NCI-H2171 treated with DMSO at 0.1 percent for 48 hours (cell line): ENCODE measurements at regions not wholly inside any gene's neighbourhood (a gene's known extent, or its start where the extent isn't known, plus 50 kb on each side); places are given as distances from the start of the nearest gene placed in this dataset.
A peak's percentile ranks its signal among the peaks of the same experiment; 100 is the strongest.
"Not testable (repeated sequence)": the region's sequence is repeated elsewhere in the genome, so short reads cannot be mapped to it uniquely, and the experiment has no call there.

Source experiments
- DNase-seq: peaks from one replicate; lab custom pipeline; 2025; lab: John Stamatoyannopoulos, UW

DNA sequence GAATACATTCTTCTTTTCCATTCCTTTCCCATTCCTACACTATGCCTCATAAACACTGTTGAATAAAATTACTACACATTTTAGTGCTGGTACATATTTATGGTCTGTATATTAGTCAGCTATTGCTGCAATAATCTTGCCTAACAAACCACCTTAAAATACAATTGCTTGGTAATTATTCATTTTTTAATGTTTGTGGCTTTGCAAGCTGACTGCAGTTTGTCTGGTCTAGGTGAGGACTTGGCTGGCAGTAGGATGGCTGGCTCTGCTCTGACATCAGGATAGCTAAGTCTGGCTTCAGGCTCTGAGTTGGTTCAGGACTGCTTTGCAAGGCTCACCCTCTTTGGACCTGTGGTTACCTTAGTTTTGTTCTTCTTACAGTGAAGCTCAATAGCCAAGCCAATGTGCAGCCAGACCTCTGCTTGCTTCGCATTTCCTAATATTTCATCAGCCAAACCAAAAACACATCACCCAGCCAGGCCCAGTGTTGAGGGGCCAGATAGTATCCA lies 913.4 kb upstream of the RAG2 start:
- no peak for DNase-seq

DNA sequence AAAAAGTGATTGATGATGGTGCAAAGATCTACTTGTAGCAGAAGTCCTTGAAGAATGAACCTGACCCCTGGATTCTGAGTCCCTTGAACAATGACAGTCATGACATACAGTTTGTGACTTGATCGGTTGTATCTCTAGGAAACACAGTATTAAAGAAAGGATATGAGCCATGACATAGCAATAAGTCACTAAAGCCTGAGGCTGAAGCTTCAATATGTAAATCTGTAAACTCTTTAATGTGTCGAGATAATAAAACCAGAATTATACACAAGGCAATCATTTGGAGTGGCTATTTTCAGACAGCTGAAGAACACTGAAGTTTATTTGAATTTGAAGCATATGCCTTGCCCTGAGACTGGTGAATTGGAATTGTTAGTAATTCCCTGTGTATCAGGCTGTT lies 911.5 kb upstream of the RAG2 start:
- DNase-seq, result no peak

DNA sequence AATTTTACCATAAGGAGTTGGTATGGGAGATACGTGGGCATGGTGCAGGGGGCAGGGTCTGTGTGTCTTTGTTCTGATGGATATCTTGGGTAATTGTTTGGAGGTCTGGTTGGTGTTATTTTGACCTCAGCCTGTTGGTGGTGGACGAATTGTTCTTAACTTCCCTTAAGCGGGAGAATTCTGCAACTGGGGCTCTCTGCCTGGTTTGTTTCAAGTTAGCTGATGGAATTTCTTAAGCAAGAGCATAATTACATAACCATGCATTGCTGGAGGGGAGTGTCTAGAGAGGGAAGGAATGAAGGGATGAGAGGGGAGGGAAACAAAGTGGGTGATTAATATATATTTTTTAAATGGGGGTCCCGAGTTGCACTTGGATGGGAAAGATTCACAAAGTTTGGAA lies 908.5 kb upstream of the RAG2 start:
- no peak for DNase-seq

DNA sequence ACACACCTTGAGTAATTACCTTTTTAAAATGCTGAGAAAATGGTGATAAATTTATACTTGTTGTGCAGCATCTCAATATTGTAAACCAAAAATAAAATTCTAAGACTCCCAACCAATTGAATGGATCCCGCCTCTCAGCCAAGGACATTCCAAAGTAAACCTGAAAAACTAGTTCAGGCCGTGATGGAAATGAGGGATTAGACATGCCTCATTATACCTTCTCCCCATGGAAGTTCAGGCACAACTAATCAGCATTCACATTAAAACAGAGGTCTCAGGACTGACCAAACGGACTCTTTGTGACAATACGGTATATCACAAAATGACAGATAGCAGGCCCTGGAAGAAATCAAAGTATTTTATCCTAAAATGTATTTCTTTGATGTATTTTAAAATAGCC lies 907.4 kb upstream of the RAG2 start:
- DNase-seq, result no peak

DNA sequence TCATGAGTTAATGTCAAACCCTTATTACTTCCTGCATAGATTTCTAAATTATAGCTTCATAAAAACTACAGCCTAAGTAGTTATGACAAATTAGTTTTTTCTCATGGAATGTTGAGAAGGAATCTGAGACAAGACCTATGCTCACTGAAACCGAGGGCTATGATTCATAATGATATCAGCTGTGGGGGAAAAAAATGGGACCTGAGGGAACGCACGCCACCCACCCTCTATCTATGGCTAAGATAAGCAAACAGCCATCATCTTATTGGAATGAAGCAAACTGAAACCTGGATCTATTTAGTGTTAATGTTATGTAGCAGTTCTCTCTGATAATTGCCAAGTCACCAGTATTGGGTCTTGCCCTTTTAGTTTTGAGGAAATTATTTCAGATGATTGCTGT lies 906.9 kb upstream of the RAG2 start:
- no peak for DNase-seq

DNA sequence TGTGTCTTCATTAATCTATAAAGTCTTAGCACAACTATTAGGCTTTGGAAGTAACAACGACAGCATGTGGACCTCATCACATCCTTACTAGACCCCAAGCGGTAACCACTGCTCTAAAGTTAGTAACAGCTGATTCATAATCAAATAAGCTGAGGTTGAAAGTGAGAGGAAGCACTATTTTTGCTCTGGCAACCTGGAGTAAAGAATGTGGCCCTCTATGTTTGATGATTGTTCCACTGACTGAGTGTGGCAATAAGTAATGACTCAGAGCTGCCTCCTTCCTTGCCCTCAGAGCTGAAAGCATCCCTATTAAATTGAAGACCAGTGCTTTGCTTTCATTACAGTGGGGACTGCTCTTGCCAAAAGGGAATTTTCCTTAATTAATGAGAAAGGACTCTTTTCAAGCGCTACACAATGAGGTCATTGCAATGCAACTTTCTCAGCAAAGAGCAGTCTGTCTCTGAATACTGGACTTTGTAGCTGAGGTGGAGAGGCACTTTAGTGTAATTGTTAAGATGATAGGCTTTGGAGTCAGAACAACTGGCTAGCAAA lies 906.1 kb upstream of the RAG2 start:
- no peak for DNase-seq

DNA sequence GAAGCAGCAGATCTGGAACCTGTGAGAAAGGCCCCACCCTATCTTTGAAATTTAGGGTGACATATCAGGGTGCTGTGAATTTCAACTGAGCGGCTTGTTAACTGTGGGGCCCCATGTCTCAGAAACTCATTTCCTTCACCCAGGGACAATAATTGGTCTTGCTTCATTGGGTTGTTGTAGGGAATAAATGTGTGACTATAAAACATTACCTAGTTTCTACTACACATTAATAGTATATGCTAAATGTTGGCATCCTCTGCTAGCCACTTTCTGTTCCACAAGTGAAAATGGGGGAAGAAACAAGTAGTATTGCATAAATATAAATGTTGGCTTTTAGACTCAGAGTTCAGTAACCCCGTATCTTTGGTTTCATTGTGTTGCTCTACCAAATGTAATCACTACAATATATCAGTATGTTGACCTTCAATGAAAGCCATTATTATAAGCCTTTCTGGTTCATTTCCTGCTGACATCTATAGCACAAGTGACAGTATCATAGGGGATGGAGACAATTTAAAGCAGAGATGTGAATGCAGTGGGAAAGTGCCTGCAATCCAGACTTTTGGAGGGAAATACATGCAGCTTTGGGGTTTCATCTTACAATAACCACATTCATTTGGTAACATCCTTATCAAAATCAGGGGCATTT lies 905.5 kb upstream of the RAG2 start:
- DNase-seq, result no peak

DNA sequence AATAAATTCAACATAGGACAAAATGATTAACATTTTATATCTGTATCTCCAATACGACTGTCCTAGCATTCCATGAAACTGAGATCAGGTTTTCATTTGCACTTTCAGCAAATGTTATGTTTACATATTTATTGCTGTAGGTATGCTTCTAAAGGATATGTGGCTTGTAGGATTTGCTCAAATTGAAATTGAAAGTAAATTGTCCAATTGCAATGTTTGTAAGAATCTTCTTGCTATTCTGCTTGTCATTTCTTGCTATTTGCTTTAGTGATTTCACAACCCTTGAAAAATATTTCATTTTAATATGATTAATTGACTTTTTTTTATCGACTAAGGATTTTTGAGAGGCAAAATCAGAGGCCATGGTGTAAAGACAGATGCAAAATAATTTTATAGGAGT lies 904.2 kb upstream of the RAG2 start:
- DNase-seq, result no peak

DNA sequence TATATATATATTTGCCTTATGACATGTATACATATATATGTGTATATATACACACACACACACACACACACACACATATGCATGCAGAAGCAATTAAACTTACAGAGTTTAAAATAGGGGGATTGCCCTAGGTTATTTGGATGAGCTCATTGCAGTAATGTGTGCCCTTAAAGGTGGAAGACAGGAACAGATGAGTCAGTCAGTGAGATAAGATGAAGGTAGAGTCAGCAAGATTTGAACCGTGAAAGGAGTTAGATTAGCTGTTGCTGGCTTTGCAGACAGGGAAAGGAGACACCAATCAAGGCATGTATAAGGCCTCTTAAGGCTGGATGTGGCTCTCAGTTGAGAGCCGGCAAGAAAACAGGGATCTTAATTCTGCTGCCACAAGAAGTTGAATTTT lies 902.4 kb upstream of the RAG2 start:
- DNase-seq, result no peak

DNA sequence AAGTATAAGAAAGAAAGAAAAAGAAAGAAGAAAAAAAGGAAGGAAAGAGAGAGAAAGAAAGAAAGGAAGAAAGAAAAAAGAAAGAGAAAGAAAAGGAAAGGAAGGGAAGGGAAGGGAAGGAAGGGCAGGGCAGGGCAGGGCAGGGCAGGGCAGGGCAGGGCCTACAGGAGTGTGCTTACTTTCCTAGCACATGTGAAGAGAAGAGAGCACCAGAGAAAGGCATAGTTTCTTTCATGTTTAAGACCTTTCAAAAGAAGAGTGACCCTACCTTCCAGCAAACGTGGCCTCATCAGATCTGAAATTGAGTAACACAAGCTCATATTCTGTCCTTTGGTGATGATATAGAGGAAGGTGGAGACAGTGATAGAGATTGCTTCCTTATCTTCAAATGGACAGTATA lies 899.3 kb upstream of the RAG2 start:
- DNase-seq, result no peak

DNA sequence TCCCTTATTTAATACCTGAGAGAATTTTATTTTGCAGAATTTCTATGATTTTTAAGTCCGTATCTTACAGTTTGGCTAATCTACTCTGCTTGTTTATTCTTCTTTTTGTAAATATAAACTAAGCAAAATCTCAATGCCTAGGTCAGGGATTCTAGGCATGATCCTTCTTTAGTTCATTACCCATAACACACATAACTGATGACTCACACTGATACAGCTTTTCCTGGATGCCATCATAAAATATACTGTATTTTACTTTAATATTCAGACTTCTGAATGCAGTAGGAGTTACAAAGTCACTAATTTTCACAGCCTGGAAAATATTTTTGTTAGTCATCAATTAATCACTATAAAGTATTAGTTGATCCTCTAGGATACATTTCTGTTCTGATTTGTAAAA lies 898.2 kb upstream of the RAG2 start:
- no peak for DNase-seq

DNA sequence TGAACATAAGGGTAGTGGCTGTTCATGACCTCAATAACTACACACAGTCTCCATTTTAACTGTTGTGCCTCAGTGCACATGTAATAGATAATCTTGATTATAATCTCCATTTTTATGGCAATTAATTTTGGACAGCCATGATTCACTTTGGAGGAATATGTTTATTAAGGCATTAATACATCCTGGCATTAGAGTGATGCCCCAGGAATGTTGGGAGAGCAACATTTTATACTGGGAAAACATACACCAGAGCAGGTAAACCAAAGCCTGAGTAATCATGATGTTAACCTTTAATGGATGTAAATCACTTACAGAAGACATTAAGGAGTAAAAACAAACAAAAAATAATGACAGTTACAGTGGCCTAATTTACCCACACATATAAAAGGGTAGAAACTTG lies 886.3 kb upstream of the RAG2 start:
- DNase-seq, result no peak

DNA sequence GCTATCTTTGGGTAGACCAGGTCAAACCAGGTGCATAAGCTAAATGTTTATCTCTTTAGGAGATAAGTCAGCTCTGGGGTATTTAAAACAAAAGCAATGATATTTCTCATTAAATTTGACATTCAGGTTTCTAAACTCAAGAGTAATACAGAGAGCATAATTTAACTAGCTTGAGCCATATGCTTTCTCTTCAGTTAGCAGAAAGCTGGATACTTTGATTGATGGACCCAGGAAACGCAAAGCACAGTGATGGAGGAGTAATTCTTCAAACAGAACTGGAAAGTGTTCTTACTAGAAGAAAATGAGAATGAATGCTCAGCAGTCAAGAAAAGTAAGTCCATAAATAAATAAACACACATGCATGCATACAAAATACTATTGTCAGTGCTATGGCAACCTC lies 885.7 kb upstream of the RAG2 start:
- DNase-seq, result no peak

DNA sequence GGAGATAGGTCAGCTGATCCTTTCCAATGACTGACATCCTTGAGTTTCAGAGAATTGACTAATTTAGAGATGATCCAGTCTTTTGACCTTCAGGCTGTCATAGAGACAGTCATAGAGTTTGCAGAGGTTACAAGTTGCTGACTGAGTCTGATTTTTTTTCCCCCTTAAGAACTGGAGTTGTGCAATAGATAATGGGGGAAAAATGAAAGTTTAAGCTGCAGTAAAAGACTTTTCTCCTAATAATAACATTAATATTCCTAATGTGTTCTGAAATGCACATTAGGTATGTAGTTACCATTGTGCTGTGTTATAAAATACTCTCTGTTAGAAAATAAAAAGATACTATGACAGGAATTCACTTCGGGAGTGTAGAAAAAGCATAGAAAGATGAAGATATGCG lies 876.9 kb upstream of the RAG2 start:
- DNase-seq, result no peak

DNA sequence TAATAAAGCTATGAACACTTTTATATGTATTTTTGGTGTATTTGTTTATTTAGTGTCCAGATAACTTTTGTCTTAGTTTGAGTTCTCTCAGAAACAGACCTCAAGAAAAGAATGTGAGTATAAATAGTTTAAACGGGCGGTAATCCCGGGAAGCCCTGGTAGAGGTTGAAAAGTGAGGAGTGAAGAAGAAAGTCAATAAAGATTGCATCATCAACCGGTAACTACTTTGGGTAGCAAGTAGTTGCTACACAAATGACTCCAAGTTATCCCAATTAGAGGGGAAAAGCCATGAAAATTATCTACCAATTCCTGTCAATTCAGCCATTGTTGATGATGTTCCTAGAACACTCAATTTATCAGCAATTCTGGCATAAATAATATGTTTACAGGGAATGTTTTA lies 870.3 kb upstream of the RAG2 start:
- no peak for DNase-seq

DNA sequence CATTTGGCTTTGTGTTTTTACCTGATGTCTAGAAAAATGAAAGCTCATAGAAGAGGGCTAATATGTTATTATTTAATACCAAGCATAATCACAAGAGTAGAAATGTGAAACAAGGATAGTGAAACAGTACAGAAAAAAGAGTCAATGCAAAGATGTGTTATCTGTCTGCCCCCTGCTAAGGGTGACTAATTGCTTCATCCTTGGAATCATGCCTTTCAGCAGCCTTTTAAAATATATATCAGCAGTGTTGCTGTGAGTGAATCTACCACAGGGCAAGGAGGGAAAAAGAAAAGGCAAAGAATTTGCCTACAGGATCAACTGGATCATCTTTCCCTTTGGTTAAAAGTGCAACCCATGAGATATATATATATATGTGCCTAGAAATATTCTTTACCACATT lies 867.2 kb upstream of the RAG2 start:
- DNase-seq, result no peak

DNA sequence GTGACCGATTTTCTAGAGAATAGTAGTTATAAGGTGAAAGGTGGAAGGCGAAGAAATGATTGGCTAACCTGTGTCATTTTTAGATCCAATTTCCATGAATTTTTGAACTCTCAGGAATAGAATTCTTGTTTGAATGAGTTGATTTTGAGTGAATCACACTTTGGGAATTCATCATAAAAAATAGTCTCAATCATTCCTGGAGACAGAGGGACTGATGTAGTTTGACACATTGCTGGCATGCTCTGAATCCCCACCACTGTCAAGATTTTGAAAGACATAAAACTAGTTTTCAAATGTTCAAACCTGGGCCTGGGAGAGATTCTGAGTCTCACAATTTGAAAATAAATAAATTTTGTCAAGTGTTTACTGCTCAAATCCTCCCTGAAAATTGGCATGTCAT lies 861.4 kb upstream of the RAG2 start:
- no peak for DNase-seq

DNA sequence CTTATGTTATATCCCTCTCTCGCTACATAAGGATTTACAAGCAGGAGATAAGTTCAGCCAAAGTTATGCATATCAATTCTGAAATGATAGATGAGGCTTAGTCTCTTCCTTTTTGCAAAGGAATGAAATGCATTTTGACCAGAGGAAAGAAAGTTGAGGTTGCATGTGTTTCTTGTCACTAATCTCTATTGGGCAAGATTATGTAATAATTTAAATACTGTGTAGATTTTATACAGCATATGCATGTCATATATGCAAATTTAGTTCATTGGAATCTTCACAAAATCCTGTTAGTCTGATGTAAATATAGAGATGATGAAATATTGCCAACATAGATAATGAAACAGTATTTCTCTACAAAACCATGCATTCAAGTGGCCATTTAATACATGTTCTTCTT lies 858.7 kb upstream of the RAG2 start:
- no peak for DNase-seq

DNA sequence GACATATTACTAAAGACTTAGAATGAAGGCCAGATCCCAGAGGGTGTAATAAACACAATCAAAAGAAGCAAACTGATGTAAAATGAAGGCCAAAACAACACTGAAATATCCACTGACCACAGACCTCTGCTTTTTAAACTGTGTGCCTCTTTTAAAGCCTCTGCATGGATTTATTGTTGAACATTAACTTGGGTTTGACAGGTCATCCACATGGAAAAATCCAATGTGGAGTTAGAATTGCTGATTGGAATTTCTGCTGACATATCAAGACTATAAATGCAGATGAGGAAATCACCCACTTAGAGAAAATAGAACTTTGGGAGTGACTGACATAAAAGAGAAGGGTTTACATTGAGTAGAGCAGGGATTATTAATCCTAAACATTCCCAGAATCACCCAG lies 853.9 kb upstream of the RAG2 start:
- DNase-seq, result no peak

DNA sequence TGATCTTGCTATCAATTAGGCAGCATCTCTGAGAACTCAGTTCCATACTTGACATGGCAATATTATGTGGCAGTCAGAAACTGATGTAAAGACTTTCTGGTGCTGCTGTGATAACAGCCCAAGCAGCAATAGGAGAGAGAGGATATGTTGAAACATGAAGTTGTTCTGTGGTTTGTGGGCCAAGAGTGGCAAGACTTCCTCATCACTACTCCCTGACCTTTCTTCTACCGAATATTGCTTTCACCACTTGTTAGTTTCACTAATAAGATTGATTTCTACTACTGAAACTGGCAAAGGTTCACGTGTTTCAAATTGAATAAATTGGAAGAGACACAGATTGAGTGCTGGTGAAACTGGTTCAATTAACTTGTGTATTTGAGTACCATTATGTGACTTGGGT lies 852.6 kb upstream of the RAG2 start:
- DNase-seq, result no peak

DNA sequence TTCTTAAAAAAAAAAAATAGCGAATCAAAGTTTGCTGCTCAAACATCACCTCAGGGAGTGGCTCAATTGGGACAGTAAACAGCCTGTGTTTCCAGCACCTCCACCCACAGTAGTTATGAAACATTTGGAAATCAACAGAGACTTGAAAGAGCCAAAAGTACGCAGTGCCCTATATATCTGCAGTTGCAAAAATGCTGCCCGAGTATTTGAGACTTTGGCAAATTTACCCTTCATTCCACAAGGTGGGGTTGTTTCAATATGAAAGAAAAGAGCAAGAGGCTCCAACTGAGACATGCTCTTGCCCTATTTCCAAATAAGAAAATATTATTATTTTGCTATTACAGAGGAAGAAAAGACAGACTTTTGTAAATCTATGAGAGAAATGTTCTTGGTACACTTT lies 851.1 kb upstream of the RAG2 start:
- DNase-seq, result peak; percentile 2

DNA sequence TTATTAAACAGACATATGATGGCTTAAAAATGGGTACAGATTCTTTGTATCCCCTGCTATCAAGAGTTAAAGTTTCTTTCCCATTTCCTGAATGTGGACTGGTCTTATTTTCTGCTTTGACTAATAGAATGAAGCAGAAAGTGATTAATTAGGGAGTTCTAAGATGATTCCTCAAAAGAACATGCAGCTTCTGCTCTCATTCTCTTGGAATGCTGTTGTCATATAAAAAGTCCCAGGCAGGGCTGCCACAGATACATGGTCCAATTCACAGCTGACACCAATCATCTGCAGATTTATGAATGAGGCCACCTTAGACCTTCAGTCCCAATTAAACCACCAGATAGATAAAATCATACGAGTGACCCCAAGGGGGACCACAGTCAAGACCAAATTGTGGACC lies 844.5 kb upstream of the RAG2 start:
- no peak for DNase-seq

DNA sequence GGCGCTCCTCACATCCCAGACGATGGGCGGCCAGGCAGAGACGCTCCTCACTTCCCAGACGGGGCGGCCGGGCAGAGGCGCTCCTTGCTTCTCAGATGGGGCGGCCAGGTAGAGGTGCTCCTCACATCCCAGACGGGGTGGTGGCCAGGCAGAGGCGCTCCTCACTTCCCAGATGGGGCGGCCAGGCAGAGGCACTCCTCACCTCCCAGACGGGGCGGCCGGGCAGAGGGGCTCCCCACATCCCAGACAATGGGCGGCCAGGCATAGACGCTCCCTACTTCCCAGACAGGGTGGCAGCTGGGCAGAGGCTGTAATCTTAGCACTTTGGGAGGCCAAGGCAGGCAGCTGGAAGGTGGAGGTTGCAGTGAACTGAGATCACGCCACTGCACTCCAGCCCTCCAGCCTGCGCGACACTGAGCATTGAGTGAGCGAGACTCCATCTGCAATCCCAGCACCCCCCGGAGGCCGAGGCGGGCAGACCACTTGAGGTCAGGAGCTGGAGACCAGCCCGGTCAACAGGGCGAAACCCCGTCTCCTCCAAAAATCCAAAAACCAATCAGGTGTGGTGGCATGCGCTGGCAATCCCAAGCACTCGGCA lies 833.7 kb upstream of the RAG2 start:
- DNase-seq, result not testable (repeated sequence)
